GM12864 (cell line): ENCODE measurements at regions not wholly inside any gene's neighbourhood (a gene's known extent, or its start where the extent isn't known, plus 50 kb on each side); places are given as distances from the start of the nearest gene placed in this dataset.

ENCODE experiments used
- DNase-seq: peaks from one replicate; pipeline ENCODE4 v3.0.0-alpha.2; 2011; ENCODE audit warnings: low read depth
- H3K4me3 ChIP-seq: 2 replicates; pipeline ENCODE4 v1.5.1; 2011; ENCODE audit warnings: mild to moderate bottlenecking, low read depth, low read length, control low read depth
- TF ChIP-seq, protein P1 (sequence below): IDR thresholded peaks from 2 replicates; pipeline ENCODE4 v1.5.1; 2011; ENCODE audit warnings: low read depth, mild to moderate bottlenecking, moderate library complexity, low read length, control low read depth, inconsistent platforms; ENCODE audit errors: missing control alignments

DNA sequence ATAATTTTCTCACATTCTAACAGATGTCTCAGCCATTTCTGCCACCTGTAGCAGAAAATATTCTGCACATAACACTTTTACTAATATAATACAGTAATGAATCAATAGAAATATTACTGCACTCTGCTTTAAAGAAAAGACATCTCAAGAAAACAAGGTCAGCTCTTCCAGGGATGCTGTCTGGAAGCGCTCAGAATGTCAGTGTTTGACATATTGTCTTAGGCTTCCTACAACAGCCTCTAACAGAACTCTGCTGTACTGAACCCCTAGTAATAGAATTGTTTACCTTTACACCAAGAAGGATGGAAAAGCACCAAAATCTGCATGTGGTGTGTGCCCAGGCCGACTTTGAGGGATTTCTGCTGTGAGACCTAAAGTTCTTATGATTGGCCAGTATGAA is 61.9 kb upstream of the FSTL1 start:
- no peak for DNase-seq
- TF ChIP-seq, protein P1, sequence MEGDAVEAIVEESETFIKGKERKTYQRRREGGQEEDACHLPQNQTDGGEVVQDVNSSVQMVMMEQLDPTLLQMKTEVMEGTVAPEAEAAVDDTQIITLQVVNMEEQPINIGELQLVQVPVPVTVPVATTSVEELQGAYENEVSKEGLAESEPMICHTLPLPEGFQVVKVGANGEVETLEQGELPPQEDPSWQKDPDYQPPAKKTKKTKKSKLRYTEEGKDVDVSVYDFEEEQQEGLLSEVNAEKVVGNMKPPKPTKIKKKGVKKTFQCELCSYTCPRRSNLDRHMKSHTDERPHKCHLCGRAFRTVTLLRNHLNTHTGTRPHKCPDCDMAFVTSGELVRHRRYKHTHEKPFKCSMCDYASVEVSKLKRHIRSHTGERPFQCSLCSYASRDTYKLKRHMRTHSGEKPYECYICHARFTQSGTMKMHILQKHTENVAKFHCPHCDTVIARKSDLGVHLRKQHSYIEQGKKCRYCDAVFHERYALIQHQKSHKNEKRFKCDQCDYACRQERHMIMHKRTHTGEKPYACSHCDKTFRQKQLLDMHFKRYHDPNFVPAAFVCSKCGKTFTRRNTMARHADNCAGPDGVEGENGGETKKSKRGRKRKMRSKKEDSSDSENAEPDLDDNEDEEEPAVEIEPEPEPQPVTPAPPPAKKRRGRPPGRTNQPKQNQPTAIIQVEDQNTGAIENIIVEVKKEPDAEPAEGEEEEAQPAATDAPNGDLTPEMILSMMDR: no peak
- H3K4me3 ChIP-seq: no peak overlapping the region

DNA sequence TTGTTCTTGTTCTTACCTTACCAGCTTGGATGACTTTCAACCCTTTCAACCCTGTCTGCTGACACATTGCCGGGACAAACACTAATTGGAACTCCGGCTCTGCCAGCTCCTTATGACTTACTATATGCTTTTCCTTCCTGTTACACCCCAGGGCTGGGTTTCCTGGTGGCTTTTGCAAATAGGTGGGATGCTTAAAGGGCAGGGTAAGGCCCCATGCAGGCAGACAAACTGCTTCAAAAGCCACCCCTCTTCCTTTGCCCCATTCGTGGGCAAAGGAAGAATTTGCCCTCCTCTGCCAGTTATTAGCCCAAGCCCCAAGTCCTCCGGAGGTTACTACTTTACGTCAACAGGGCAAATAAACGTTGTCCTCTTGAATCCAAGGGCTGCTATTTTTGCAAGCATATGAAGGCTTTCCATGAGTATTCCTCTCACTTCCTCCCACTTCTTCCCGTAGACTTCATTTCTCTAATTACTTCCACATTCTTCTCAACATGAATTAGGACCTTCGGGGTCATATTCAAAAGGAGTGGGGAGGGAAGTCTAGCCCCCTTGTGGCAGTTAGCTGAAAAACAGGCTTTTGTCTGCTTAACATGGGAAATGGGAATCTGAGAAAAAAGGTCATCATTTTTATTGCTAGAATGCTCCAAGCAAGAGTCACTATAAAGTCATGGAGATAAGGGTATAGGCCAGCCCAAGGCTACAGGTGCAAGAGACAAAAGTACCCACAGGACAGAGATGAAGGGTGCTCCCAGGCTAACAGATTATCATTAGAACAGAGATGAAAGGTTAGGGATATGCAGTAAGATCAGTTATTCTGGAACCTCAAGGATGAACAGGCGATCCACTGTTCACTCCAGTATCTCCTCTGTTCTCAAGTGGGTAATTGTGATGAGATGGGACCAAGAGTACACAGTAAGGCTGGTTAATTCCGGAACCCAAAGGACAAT is 56.3 kb upstream of the FSTL1 start:
- TF ChIP-seq, protein P1: peak; percentile 71
- H3K4me3 ChIP-seq: no peak overlapping the region
- no peak for DNase-seq

DNA sequence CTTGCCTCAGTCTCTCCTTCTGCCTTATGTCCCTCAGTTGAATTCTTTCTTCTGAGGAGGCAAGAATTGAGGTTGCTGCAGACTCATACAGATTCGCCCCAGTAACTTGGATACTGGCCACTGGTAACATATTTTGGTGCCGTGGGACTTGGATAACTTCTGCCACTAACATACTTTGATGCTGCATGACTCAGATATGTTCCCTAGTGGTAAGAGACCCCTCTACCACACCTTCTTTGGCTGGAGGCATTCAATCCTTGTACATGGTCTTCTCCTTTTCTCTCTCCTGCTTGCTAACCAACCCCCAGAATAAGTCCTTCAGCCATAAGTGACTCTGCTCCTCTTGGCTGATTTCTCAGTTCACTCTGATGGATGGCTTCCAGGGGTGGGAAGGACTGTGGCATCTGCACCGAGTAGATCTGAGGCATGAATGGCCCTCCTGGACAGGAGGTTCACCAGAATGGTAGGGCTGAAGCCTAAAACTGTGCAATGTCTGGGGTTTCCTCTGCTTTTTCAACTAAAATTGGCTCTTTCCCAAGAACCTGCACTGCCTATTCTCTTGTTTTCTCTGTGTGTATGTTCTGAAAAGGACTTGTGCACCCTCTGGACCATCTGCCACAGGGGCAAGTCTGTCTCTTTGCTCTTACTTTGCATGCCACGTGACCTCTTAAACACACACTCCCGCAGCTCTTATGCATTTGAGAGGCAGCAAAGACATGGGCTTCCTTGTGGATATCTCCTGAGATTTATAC is 55.5 kb upstream of the FSTL1 start:
- no peak for DNase-seq
- TF ChIP-seq, protein P1: no peak
- H3K4me3 ChIP-seq: no peak overlapping the region

DNA sequence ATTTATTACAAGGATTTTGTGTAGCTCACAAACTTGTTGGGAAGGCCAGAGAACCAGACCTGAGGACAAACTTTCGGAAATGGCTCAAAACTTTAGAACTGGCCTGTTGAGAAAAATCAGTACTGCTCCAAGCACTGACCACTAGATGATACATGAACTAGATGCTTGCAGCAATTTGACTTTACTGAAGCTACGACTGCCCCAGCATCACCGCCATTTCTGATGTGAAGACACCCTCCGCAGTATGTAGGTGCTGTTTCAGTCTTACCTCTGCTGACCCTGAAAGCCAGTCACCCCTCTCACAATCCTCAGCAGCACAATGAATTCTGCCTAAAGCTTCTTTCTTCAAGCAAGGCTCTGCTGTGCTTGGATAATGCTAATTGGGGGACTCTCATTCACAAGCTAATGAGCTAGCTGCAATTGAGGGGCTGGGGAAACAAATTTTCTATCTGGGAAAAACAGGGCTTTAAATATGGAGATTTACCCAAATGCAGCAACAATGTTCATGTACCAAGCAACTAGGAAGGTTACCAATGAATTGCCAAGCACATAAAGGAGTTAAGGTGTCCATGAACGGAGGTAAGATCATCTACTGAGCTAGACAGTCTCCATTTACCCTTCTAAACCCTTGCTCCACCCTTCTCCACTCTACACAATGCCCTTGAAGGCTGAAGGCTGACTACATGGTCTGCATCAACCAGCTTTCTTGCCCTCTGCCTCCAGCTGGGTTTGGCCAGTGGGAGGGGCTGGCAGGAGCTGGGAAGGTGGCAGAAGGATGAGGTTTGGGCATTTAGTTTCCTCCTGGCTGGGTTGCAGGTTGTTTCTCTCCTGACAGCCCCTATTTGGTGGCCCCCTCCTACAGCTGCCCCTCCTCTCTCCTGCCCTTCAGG is 53.2 kb upstream of the FSTL1 start:
- no peak overlapping the region for H3K4me3 ChIP-seq
- no peak for DNase-seq
- TF ChIP-seq, protein P1: no peak

DNA sequence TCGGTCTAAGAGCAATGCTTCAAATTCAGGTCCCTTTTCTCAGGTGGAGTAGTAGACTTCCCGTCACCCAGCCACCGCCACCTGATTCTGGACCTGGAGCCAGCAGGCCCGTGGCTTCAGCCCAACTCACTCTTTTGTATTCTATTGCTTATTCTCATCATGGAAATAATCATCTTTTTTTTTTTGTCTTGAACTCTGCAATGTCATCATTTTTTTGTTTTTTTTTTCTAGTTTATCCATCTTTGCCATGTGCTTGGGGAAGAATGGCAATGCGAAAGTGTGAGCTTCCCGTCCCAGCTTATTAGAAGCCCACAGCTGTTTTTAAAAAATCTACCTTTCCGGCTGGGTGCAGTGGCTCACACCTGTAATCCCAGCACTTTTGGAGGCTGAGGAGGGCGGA is 51.3 kb upstream of the FSTL1 start:
- no peak overlapping the region for H3K4me3 ChIP-seq
- no peak for DNase-seq
- TF ChIP-seq, protein P1: no peak
